ENCODE measurements at regions not wholly inside any gene's neighbourhood (a gene's known extent, or its start where the extent isn't known, plus 50 kb on each side); places are given as distances from the start of the nearest gene placed in this dataset.
"Not testable (repeated sequence)": the region's sequence is repeated elsewhere in the genome, so short reads cannot be mapped to it uniquely, and the experiment has no call there.

DNA sequence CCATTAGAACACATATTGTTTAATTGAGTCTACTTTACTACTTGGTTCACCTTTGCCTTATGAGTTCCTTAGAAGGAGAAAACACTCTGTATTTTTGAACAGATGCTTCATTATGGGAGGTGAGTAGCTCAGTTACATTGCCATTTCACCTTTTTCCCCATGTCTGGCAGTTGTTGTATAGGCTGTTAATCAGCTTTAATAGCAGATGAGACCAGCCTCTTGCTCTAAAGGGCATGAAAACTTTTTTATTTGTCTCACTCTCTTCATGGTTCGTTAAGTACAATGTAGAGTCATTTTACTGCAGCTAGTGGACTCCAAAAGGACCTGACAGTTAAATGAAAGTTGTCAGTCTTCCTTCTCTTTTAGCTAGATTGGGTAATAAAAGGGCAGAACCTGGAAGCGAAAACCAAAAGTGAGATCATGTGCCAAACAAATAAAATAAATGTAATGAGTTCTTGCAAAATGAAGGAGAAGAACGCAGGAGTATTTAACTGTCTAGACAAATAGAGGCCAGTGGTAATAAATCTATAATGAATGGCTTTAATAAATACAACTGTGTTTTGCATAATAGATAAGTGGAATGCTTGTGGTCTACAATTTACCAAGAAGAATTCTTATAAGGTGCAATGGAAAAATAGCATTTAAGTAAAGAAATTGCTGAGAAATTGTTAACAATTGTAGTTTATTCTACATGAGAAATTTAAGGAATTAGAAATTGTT is 180.0 kb upstream of the NEGR1 start:
- WGBS, 2 experiments (ENCODE audit: insufficient coverage in 2 of 2), result 75 to 93% methylated on average over 1 to 2 of the region's 3 CpGs
- Histone ChIP-seq H3K4me1 (ENCODE audit: control insufficient read depth, insufficient read depth, low read length, poor library complexity, severe bottlenecking) (no peaks in the 10 kb centered on the region), H3K9me3 (ENCODE audit: control insufficient read depth, low read length) (no peaks in the 10 kb centered on the region), H3K36me3 (ENCODE audit: control insufficient read depth, insufficient read depth, low read length) (no peaks in the 10 kb centered on the region), H3K27ac (ENCODE audit: low read depth, low read length, severe bottlenecking) (no peak overlapping the region), H3K4me3 (ENCODE audit: extremely low read depth, insufficient read depth, low read length, poor library complexity, severe bottlenecking) (no peak overlapping the region)

DNA sequence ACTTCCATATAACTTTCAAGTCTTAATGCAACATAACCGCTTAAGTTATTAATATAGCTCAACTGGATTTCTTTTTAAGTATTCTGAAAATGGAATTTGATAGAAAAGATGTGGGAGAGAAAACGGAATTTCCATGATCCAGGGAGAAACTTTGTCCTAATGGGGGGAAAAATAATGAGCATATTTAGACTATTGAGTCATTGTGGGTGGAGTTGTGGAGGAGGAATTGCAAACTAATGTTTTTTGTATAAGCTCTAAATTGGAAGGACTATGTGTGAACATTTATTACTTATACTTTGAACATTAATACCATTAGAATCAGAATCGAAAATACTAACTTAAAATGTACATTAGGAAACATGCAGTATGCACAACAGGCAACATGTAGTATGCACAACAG is 159.9 kb upstream of the NEGR1 start:
- 50 to 71% methylated on average over 1 of the region's 3 CpGs for WGBS, 2 experiments (ENCODE audit: insufficient coverage in 2 of 2)
- Histone ChIP-seq H3K4me3 (ENCODE audit: extremely low read depth, insufficient read depth, low read length, poor library complexity, severe bottlenecking) (no peak overlapping the region), H3K27ac (ENCODE audit: low read depth, low read length, severe bottlenecking) (no peak overlapping the region), H3K4me1 (ENCODE audit: control insufficient read depth, insufficient read depth, low read length, poor library complexity, severe bottlenecking) (no peaks in the 10 kb centered on the region), H3K9me3 (ENCODE audit: control insufficient read depth, low read length) (no peaks in the 10 kb centered on the region), H3K36me3 (ENCODE audit: control insufficient read depth, insufficient read depth, low read length) (no peaks in the 10 kb centered on the region)

DNA sequence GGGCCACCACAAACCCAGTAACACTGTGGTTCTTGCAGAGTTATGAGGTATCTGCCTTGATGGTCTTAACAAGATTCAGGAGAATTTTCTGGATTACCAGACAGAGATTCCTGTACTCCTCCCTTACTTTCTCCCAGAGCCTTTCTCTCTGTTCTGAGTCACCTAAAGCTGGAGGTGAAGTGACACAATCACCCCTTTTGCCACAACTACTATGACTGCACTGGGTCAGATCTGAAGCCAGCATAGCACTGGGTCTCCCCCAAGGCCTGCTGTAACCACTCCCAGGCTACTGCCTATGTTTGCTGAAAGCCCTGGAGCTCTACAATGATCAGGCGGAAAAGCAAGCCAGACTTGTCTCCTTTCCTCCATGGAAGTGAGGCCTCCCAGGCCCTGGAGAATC is 156.7 kb upstream of the NEGR1 start:
- Histone ChIP-seq H3K4me1 (ENCODE audit: control insufficient read depth, insufficient read depth, low read length, poor library complexity, severe bottlenecking) (no peaks in the 10 kb centered on the region), H3K36me3 (ENCODE audit: control insufficient read depth, insufficient read depth, low read length) (no peaks in the 10 kb centered on the region), H3K4me3 (ENCODE audit: extremely low read depth, insufficient read depth, low read length, poor library complexity, severe bottlenecking) (no peak overlapping the region), H3K27ac (ENCODE audit: low read depth, low read length, severe bottlenecking) (no peak overlapping the region), H3K9me3 (ENCODE audit: control insufficient read depth, low read length) (no peaks in the 10 kb centered on the region)
- WGBS, 2 experiments (ENCODE audit: insufficient coverage in 2 of 2), result 83 to 100% methylated on average over 1 of the region's 1 CpG

DNA sequence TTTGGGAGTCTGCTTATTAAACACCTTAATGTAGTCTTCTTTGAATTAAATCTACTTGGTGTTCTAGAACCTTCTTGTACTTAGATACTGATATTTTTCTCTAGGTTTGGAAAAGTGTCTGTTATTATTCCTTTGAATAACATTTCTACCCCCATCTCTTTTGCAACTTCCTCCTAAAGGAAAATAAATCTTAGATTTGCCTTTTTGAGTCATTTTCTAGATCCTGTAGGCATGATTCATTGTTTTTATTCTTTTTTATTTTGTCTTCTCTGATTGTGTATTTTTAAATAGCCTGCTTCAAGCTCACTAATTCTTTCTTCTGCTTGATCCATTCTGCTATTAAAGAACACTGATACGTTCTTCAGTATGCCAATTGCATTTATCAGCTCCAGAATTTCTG is 155.9 kb upstream of the NEGR1 start:
- no peaks in the 10 kb centered on the region for H3K4me1 ChIP-seq (ENCODE audit: control insufficient read depth, insufficient read depth, low read length, poor library complexity, severe bottlenecking)
- 60% methylated on average over 1 of the region's 1 CpG; no CpG with 5 or more reads in 1 of the 2 experiments for WGBS, 2 experiments (ENCODE audit: insufficient coverage in 2 of 2)
- no peak overlapping the region for H3K4me3 ChIP-seq (ENCODE audit: extremely low read depth, insufficient read depth, low read length, poor library complexity, severe bottlenecking)
- no peaks in the 10 kb centered on the region for H3K36me3 ChIP-seq (ENCODE audit: control insufficient read depth, insufficient read depth, low read length)
- H3K9me3 ChIP-seq (ENCODE audit: control insufficient read depth, low read length), result no peaks in the 10 kb centered on the region
- H3K27ac ChIP-seq (ENCODE audit: low read depth, low read length, severe bottlenecking), result no peak overlapping the region

DNA sequence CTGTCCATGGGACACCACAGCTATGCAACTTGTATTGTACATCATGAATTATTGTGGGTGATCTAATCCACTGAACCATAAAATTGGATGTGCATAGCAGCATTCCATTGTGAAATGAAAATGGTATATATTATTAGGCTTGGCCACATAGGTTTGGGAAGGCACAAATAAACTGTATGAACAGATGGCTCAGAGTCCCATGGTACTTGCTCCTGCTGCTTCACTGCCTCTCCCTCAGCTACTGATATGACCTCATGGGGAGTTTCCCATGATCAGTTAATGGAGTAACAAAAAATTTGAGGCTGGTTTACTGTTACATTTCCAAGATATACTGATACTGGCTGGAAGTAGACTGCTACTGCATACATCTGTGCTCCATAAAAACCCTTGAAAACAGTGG is 152.7 kb upstream of the NEGR1 start:
- Histone ChIP-seq H3K36me3 (ENCODE audit: control insufficient read depth, insufficient read depth, low read length) (no peaks in the 10 kb centered on the region), H3K27ac (ENCODE audit: low read depth, low read length, severe bottlenecking) (no peak overlapping the region), H3K4me1 (ENCODE audit: control insufficient read depth, insufficient read depth, low read length, poor library complexity, severe bottlenecking) (no peaks in the 10 kb centered on the region)

DNA sequence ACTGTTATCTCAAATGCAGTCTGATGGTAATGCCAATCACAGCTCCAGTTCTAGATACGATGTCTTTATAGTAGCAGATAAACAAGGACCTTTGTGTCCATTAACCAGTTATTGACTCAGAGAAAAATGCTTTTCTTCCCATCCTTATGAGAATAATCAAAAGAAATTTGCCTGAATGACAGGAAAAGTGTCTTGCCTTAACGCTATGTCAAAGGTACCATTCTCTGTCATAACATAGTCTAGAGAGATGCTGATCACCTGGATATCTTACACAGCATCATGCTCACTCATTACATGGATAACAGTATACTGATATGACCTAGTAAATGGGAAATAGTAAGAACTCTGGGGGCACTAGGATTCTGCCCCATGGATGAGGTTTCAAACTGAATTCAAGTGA is 151.7 kb upstream of the NEGR1 start:
- Histone ChIP-seq H3K9me3 (ENCODE audit: control insufficient read depth, low read length) (no peaks in the 10 kb centered on the region), H3K36me3 (ENCODE audit: control insufficient read depth, insufficient read depth, low read length) (no peaks in the 10 kb centered on the region), H3K4me1 (ENCODE audit: control insufficient read depth, insufficient read depth, low read length, poor library complexity, severe bottlenecking) (no peaks in the 10 kb centered on the region), H3K4me3 (ENCODE audit: extremely low read depth, insufficient read depth, low read length, poor library complexity, severe bottlenecking) (no peak overlapping the region), H3K27ac (ENCODE audit: low read depth, low read length, severe bottlenecking) (no peak overlapping the region)
- 80 to 83% methylated on average over 1 of the region's 2 CpGs for WGBS, 2 experiments (ENCODE audit: insufficient coverage in 2 of 2)

More for the DNA sequence above, 152.7 kb upstream of the NEGR1 start:
- Histone ChIP-seq H3K9me3 (ENCODE audit: control insufficient read depth, low read length) (no peaks in the 10 kb centered on the region), H3K4me3 (ENCODE audit: extremely low read depth, insufficient read depth, low read length, poor library complexity, severe bottlenecking) (no peak overlapping the region)

DNA sequence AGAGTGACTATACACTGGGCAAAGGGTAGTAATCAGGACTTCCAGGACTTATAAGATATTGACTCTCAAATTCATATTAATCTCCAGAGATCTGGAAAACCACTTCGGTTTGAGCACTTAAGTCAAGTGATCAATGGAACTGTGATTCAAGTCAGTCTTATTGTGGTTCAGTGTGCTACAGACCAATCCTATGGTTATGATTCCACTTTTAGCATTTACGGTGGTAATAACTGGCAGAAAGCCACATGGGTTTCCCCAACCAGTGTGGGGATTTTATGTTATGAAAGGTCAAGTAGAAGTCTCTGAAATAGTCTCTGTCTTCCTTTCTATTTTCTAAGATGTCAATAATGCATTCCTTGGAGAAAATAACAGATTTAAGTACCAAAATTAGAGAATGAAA is 151.3 kb upstream of the NEGR1 start:
- no peaks in the 10 kb centered on the region for H3K9me3 ChIP-seq (ENCODE audit: control insufficient read depth, low read length)
- H3K27ac ChIP-seq (ENCODE audit: low read depth, low read length, severe bottlenecking), result no peak overlapping the region
- H3K36me3 ChIP-seq (ENCODE audit: control insufficient read depth, insufficient read depth, low read length), result no peaks in the 10 kb centered on the region
- H3K4me3 ChIP-seq (ENCODE audit: extremely low read depth, insufficient read depth, low read length, poor library complexity, severe bottlenecking), result no peak overlapping the region
- H3K4me1 ChIP-seq (ENCODE audit: control insufficient read depth, insufficient read depth, low read length, poor library complexity, severe bottlenecking), result no peaks in the 10 kb centered on the region
- WGBS, 2 experiments (ENCODE audit: insufficient coverage in 2 of 2), result 86% methylated on average over 1 of the region's 2 CpGs; no CpG with 5 or more reads in 1 of the 2 experiments

DNA sequence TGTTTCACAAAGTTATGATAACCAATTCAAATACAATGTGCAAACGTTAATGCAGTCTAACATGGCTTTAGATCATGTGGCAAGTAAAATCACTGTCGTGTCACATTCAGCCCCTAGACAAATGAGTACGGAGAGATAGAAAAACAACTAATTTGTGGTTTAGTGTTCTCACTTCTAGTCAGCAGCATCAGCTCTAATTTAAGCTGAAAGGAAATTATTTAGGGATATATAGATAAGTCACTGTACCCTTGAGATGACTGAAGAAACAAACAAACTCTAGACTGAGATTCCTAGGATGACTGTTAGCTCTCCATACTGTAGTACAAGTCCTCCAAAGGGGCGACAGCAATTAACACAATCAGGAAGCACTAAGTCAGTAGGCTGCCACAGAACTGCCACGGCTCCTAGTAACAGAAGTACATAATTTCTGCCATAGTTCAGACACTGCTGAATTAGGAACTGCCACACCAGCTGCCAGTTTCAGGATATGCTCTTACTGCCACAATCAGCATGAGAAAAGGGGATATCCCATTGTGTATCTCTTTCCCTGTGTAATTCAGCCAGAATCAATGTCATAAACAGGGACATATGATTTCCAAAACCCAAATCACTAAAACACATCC is 150.4 kb upstream of the NEGR1 start:
- Histone ChIP-seq H3K4me1 (ENCODE audit: control insufficient read depth, insufficient read depth, low read length, poor library complexity, severe bottlenecking) (no peaks in the 10 kb centered on the region), H3K4me3 (ENCODE audit: extremely low read depth, insufficient read depth, low read length, poor library complexity, severe bottlenecking) (no peak overlapping the region), H3K36me3 (ENCODE audit: control insufficient read depth, insufficient read depth, low read length) (no peaks in the 10 kb centered on the region), H3K27ac (ENCODE audit: low read depth, low read length, severe bottlenecking) (no peak overlapping the region), H3K9me3 (ENCODE audit: control insufficient read depth, low read length) (no peaks in the 10 kb centered on the region)
- 82% methylated on average over 3 of the region's 5 CpGs; no CpG with 5 or more reads in 1 of the 2 experiments for WGBS, 2 experiments (ENCODE audit: insufficient coverage in 2 of 2)

DNA sequence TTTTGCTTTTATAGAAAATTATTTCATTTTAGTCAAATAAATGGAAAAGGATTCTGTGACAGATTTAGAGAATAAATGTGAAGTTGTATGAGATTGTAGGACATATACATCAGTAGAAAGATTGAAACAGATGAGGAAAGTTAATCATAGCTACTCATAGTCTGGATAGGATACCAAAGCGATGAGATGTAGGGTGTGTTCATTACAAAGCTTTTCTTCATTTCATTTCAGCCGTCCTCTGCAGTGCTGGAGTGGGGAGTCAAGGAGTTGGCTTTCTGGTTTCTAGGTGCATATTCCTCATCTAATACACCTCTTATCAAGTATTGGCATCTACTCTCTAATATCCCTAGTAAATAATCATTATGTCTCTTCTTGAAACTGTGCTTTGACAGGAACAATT is 149.5 kb upstream of the NEGR1 start:
- Histone ChIP-seq H3K4me1 (ENCODE audit: control insufficient read depth, insufficient read depth, low read length, poor library complexity, severe bottlenecking) (no peaks in the 10 kb centered on the region), H3K4me3 (ENCODE audit: extremely low read depth, insufficient read depth, low read length, poor library complexity, severe bottlenecking) (no peak overlapping the region), H3K36me3 (ENCODE audit: control insufficient read depth, insufficient read depth, low read length) (no peaks in the 10 kb centered on the region), H3K27ac (ENCODE audit: low read depth, low read length, severe bottlenecking) (no peak overlapping the region), H3K9me3 (ENCODE audit: control insufficient read depth, low read length) (no peaks in the 10 kb centered on the region)
- no CpG with 5 or more reads among the region's 2 CpGs for WGBS, 2 experiments (ENCODE audit: insufficient coverage in 2 of 2)

DNA sequence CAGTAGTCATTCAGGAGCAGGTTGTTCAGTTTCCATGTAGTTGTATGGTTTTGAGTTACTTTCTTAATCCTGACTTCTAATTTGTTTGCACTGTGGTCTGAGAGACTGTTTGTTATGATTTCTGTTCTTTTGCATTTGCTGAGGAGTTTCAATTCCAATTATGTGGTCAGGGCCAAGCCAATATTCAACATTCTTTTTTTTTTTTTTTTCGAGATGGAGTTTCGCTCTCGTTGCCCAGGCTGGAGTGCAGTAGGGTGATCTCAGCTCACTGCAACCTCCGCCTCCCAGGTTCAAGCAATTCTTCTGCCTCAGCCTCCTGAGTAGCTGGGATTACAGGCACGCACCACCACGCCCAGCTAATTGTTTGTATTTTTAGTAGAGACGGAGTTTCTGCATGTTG is 145.9 kb upstream of the NEGR1 start:
- H3K27ac ChIP-seq (ENCODE audit: low read depth, low read length, severe bottlenecking); H3K4me3 ChIP-seq (ENCODE audit: extremely low read depth, insufficient read depth, low read length, poor library complexity, severe bottlenecking); H3K36me3 ChIP-seq (ENCODE audit: control insufficient read depth, insufficient read depth, low read length); H3K4me1 ChIP-seq (ENCODE audit: control insufficient read depth, insufficient read depth, low read length, poor library complexity, severe bottlenecking); H3K9me3 ChIP-seq (ENCODE audit: control insufficient read depth, low read length): not testable (repeated sequence)
- 85 to 100% methylated on average over 2 to 6 of the region's 7 CpGs for WGBS, 2 experiments (ENCODE audit: insufficient coverage in 2 of 2)

DNA sequence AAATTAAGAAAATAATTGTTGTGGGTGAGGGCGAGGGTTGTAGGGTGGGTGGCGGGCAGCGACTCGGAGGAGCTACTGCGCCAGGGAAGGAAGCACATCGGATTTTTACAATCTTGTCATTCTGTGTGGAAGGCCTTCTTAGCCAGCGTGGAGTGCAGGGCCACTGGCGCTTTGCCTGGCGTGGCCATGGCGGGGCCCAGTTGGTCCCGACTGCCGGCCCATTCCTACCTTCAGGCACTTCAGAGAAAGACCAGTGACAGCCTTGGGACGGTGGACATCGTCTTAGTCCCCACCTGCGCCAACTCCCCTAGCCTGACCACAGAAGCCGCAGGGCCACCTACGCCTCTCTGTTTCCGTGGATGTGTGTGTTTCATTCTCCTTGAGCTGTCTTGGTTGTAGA is 136.9 kb upstream of the NEGR1 start:
- H3K4me3 ChIP-seq (ENCODE audit: extremely low read depth, insufficient read depth, low read length, poor library complexity, severe bottlenecking), result no peak overlapping the region
- WGBS, 2 experiments (ENCODE audit: insufficient coverage in 2 of 2), result 95 to 98% methylated on average over 5 to 12 of the region's 18 CpGs
- H3K36me3 ChIP-seq (ENCODE audit: control insufficient read depth, insufficient read depth, low read length), result no peaks in the 10 kb centered on the region
- no peak overlapping the region for H3K27ac ChIP-seq (ENCODE audit: low read depth, low read length, severe bottlenecking)
- H3K4me1 ChIP-seq (ENCODE audit: control insufficient read depth, insufficient read depth, low read length, poor library complexity, severe bottlenecking), result no peaks in the 10 kb centered on the region
- H3K9me3 ChIP-seq (ENCODE audit: control insufficient read depth, low read length), result no peaks in the 10 kb centered on the region

Measured in mesodermal cell (in vitro differentiated cells).